Stimulated activated CD8-positive, alpha-beta memory T cell treated with anti-CD3 and anti-CD28 coated beads, Interleukin-12 subunit alpha, Interleukin-12 subunit beta, amount 100 ng/mL, for 1 hour (primary cell): ENCODE measurements at regions not wholly inside any gene's neighbourhood (a gene's known extent, or its start where the extent isn't known, plus 50 kb on each side); places are given as distances from the start of the nearest gene placed in this dataset.

Source experiments
- DNase-seq: peaks from one replicate; pipeline ENCODE4 v3.0.0-alpha.2; 2020; ENCODE audit warnings: low read depth

DNA sequence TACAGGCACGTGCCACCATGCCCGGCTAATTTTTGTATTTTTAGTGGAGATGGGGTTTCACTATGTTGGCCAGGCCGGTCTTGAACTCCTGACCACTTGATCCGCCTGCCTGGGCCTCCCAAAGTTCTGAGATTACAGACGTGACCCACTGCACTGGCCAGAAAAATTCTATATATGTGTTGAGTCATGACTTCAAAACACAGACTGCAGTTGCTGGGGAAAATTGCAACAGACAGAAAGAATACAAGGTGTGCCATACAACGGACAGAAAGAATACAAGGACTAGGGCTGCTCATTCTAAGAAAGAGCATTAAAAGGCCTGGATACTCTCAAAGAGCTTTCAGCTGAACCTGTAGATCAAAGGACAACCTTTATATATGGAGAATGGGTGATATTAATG is 109.6 kb upstream of the ACSL4 start:
- DNase-seq, result no peak

DNA sequence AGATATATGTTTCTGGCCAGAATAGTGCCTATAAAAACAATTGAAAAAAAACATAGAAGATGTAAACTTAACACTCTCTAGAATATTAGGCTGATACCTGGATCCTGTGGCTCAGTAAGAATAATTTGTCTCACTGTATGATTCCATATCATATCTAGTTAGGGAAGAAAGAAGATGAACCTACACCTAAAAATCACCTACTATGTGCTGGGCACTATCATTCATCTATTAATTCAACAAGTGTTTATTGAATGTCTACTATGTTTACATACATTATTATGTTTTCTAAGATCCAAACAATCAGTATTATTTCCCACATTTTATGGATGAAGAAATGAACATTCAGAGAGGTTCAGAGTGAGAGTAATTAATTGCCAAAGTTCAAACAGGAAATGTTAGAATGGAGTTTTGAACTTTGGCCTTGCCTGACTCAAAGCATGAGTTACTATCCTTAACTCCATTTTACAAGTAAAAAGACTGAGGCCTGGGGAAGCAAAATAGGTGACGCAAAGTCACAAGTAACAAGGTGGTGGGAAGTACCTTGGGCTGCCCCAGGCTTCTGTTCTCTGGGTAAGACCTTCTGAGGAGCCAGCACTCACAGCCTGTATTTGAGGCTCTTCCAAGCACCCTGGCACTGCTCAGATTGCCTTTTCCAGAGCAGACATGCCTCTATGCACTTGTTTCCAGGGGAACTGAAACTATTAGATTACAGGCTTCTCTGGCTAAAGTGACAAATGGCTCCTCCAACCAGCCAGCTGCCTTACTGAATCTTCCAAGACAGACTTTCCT is 111.1 kb upstream of the ACSL4 start:
- no peak for DNase-seq

DNA sequence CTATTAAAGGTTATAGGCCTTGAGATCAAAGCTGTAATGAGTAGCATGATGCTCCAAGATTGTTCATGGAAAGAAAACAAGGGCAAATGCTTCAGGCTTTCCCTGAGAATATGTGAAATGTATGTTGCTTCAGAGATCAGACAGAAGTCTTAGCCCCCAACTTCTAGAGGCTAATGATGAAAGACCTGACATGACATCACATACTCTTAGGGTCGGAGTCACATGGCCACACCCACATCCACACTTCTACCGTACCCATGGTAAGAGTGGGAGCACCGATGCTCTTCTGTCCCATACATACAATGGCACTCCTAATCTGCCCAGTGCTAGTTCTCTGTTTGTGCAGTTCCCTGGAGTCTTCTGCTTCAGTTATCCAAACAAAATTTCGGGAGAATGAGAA is 111.9 kb upstream of the ACSL4 start:
- DNase-seq, result no peak

DNA sequence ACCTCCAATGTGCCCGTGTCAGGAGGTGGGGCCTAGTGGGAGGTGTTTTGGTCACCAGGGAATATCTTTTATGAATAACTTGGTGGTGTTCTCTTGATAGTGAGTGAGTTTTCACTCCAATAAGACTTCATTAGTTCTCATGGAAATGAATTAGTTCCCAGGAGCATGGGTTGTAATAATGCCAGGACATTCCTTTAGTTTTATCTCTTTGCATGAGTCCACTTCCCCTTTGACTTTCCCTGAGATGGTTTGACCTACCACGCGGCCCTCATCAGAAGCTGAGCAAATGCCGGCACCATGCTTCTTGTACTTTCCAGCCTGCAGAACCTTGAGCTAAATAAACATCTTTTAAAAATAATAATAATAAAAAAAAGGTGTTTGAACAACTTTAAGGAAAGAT is 112.9 kb upstream of the ACSL4 start:
- no peak for DNase-seq

DNA sequence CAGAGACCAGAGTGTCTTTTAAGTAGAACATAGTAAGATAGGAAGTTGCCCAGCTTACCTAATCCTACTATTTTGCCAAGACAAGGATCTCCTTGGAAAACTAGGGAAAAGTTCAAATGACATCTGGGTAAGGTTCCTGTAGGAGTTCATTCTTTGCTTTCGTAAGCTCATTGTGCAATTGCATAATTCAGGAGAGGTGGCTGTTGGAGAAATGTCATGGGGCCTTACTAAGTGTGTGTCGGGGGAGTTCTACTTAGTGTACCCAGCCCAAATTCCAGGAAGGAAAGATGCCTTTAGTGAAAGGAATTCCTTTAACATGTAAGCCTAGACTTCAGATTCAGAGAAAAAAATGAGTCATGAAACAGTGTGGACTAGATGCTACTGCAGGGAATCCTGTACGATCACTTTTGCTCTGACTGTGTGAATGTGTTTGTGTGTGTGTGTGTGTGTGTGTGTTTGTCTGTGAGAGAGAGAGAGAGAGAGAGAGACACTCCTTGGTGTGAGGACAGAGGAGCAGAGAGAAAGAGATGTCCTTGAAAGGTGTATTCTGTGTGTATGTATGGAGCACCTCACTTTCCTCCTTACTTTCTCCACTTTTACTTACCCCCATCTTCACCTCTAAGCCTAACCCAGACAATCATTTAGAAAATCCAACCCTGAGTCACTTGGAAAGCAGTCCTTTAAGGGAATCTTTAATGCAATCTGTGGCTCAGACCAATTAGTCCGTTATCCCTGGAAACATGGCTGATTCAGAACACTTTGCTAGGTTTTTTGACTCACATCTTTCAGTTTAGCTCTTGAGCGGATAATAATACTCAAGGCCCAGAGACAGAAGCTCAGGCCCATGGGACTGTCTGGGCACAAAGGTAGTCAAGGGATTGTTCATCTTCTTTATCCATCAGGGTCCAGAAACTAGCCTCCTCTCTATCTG is 114.5 kb upstream of the ACSL4 start:
- no peak for DNase-seq

- no peak for DNase-seq
Observed at GRCh38 chrX:109848461-109849050, 115.5 kb upstream of the ACSL4 start.

GRCh38 chrX:109854096-109854495 is 121.0 kb upstream of the ACSL4 start:
- DNase-seq, result no peak

- DNase-seq, result no peak
Observed at GRCh38 chrX:109855501-109855900, 122.4 kb upstream of the ACSL4 start.

GRCh38 chrX:109856974-109857373 is 123.9 kb upstream of the ACSL4 start:
- no peak for DNase-seq

DNA sequence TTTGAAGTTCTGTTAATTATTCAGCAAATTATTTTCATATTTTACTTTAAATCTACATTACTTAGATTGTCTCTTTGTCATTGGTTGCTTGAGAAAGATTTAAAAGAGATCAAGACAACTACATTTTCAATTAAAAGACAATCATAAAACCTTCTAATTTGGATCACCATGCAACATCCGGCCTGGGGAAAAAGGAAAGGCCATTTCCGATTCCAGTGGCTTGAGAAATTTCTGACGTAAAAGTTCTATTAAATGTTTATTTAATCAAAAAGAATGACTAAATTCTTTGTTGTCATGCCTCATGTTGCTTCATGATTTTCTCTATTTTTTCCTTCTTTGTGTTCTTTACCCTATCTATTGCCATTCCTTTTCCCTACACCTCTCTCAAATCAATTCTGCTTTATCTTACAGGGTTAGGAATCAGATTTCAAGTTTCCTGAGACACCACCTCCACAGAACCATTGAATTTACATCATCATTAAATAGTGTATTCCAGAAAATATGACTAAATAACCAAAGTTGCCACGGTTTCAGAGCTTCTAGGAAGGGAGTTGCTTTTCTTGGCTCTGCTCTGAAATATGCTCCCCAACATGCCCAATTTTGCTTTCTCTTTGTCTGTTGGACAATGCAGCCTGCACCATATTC is 124.6 kb upstream of the ACSL4 start:
- no peak for DNase-seq

- no peak for DNase-seq
Observed at GRCh38 chrX:109858602-109859341, 125.7 kb upstream of the ACSL4 start.

DNA sequence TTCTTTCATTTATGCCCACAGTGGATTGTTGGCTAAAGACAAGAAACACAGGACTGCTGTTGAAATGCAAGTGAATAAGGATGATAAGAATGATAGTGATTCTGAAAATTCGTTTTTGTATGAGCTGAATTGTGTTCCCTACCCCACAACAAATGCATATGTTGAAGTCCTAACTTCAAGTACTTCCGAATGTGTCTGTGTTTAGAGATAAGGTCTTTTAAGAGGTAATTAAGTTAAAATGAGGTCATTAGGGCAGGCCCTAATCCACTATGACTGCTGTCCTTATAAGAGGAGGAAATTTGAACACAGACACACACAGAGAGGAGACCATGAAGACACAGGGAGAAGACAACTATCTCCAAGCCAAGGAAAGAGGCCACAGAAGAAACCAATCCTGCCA is 126.6 kb upstream of the ACSL4 start:
- no peak for DNase-seq

- DNase-seq, result no peak
Observed at GRCh38 chrX:109862433-109862832, 129.4 kb upstream of the ACSL4 start.

GRCh38 chrX:109863811-109864210 is 130.8 kb upstream of the ACSL4 start:
- no peak for DNase-seq

- no peak for DNase-seq
Observed at GRCh38 chrX:109871121-109871888, 131.6 kb upstream of the TMEM164 start.

- no peak for DNase-seq
Observed at GRCh38 chrX:109872021-109872732, 130.7 kb upstream of the TMEM164 start.

- DNase-seq, result no peak
Observed at GRCh38 chrX:109873574-109873973, 129.3 kb upstream of the TMEM164 start.

DNA sequence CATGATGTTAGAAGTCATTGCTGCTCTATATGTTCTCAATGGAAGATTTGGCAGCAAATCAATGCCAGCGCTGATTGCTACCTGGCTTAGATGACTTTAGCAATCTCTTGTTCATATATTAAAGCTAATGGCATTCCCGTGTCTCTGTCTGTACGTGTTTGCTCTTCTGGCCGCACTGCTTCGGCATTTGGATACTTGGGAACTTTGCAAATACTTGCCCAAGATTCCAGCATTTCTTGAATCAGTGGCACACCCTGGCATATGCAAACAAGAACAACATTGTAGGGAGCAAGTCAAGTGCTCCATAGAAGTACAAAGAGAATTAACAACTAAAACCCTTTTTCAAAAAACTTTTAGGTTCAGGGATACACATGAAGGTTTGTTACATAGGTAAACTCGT is 128.9 kb upstream of the TMEM164 start:
- DNase-seq, result no peak

DNA sequence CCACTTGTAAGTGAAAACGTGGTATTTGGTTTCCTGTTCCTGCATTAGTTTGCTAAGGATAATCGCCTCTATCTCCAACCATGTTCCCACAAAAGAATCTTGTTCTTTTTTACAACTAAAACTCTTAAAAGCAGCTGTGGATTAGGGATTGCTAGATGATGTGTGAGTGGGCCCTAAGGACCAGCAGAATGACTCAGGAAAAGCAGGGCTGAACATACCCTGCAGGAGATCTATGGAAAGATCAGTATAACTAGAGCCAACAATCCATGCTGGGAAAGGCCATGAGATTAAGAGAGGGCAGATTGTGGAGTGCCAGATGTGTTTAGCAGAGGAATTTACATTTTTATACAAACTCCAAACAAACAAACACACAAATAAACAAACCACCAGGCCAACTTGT is 128.4 kb upstream of the TMEM164 start:
- no peak for DNase-seq

DNA sequence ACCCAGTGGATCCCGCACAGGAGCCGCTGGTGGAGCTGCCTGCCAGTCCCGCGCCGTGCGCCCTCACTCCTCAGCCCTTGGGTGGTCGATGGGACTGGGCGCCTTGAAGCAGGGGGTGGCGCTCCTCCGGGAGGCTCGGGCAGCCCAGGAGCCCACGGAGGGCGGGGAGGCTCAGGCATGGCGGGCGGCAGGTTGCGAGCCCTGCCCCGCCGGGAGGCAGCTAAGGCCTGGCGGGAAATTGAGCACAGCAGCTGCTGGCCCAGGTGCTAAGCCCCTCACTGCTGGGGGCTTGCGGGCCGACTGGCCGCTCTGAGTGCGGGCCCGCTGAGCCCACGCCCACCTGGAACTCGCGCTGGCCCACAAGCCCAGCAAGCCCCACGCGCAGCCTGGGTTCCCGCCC is 127.1 kb upstream of the TMEM164 start:
- DNase-seq, result no peak
